Activated naive CD8-positive, alpha-beta T cell treated with anti-CD3 and anti-CD28 coated beads, Interleukin-2, amount 10 ng/mL, durations not matched to agents 7 days and 5 days (primary cell): ENCODE measurements at regions not wholly inside any gene's neighbourhood (a gene's known extent, or its start where the extent isn't known, plus 50 kb on each side); places are given as distances from the start of the nearest gene placed in this dataset.

ENCODE experiments used
- ATAC-seq: fragments of 150-1000 bp; cut with Tn5 transposase; one replicate; pipeline ENCODE4 v1.10.0; 2021; ENCODE audit warnings: low read depth, moderate library complexity
- POLR2A ChIA-PET: fragments of 350-600 bp; sonication (Branson Sonifier 250); formaldehyde crosslinking; loops from one replicate; lab custom pipeline; 2021; ENCODE audit warnings: antibody characterized with exemption; lab: Charles Lee
- DNase-seq: peaks from one replicate; pipeline ENCODE4 v3.0.0; 2021
- H3K27ac Mint-ChIP-seq: one replicate; pipeline ENCODE4 v1.8.0; 2022; ENCODE audit warnings: mild to moderate bottlenecking, mixed read lengths
- H3K27me3 Mint-ChIP-seq: one replicate; pipeline ENCODE4 v1.8.0; 2022; ENCODE audit warnings: mild to moderate bottlenecking, moderate library complexity, mixed read lengths
- H3K36me3 Mint-ChIP-seq: one replicate; pipeline ENCODE4 v1.8.0; 2021; ENCODE audit warnings: mild to moderate bottlenecking, mixed read lengths
- H3K4me1 Mint-ChIP-seq: one replicate; pipeline ENCODE4 v1.8.0; 2021; ENCODE audit warnings: mixed read lengths
- H3K4me3 Mint-ChIP-seq: one replicate; pipeline ENCODE4 v1.8.0; 2022; ENCODE audit warnings: mild to moderate bottlenecking, moderate library complexity, mixed read lengths
- H3K9me3 Mint-ChIP-seq: one replicate; pipeline ENCODE4 v1.8.0; 2021; ENCODE audit warnings: mixed read lengths

DNA sequence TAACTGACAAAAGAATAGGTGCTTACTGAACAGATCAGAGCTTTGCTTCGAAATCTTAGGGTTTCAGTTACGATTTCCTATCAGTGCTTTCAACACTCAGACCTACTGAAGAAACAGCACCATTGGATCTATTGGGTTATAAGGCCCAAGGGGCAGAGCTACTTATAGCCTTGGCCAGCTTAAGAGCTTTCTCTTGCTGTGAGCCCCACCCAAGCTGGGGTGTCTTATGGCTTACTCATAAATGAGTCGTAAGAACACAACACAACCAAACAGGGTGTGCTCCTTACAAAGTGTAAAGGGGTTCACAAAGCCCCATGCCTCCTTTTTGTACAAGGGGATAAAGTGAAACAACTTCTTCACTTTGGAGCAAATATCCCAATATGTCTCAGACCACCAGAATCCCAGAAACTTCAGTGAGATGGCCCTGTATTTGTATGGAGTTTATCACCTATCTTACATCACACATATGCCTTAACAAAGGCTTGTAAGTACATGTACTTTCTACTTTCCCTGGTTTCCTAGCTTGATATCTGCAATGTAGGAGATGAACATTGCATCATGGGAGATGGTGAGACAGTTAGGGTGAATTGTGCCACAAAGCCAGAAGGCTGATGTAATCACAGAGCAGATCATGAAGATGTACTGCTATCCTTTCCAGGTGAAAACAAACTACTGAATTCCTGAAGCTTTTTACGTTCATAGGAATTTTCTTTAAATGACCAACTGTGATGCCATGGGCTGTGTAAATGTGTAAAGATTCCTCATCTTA, 115.5 kb upstream of the GLI2 start:
- ATAC-seq: no peak
- H3K27ac Mint-ChIP-seq: no peak overlapping the region
- H3K36me3 Mint-ChIP-seq: no peaks in the 10 kb centered on the region
- POLR2A ChIA-PET: no interaction called here
- H3K4me1 Mint-ChIP-seq: no peaks in the 10 kb centered on the region
- no peak for DNase-seq
- H3K9me3 Mint-ChIP-seq: peaks cover 1% of the 10 kb centered on the region
- H3K27me3 Mint-ChIP-seq: peaks cover 6% of the 10 kb centered on the region
- no peak overlapping the region for H3K4me3 Mint-ChIP-seq

GRCh38 chr2:120622159-120622869, 113.4 kb upstream of the GLI2 start:
- H3K9me3 Mint-ChIP-seq: peaks cover 1% of the 10 kb centered on the region
- no peak overlapping the region for H3K4me3 Mint-ChIP-seq
- POLR2A ChIA-PET: no interaction called here
- H3K36me3 Mint-ChIP-seq: no peaks in the 10 kb centered on the region
- ATAC-seq: no peak
- H3K27me3 Mint-ChIP-seq: peaks cover 10% of the 10 kb centered on the region
- no peaks in the 10 kb centered on the region for H3K4me1 Mint-ChIP-seq
- no peak overlapping the region for H3K27ac Mint-ChIP-seq
- no peak for DNase-seq

DNA sequence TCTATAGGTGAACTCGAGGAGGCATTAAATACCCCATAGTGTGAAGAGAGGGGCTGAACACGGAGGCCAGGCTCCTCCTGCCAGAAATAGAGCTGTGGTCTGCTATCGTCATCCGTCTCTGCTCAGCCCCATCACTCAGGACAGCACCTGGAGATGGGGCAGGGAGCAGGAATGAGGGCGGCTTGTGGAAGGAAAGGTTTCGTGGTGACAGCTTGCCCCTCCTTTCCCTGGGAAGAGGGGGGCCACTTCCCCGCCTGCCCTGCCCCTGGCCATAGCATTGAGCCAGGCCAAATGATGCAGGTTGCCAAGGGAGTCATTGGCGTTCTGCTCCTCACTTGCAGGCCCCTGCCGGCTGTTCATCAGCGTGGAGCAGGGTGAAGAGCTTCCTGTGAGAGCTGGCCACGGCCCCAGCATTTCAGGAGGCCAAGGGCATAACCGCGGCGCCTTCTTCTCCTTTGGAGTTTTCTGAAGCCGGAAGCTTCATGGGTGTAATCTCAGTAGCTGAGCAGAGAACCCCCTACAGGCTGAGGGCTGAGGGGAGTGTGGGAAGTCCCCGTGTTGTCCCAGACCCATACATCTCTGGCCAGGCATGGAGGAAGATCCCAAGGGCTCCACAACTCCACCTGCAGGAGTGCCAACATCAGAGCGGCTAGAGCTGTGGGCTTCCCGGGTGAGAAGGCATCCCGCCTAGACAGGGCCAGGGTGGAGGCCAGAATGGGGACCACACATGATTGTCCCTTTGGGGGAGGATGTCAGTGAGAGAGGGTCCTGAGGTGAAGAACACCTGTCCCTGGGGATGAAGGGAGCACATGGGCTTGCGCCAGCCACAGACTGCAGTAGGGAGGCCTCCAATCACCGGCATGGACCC, 112.5 kb upstream of the GLI2 start:
- H3K9me3 Mint-ChIP-seq: peaks cover 1% of the 10 kb centered on the region
- no peak for DNase-seq
- ATAC-seq: no peak
- peaks cover 8% of the 10 kb centered on the region for H3K27me3 Mint-ChIP-seq
- H3K4me1 Mint-ChIP-seq: no peaks in the 10 kb centered on the region
- POLR2A ChIA-PET: no interaction called here
- no peak overlapping the region for H3K27ac Mint-ChIP-seq
- H3K4me3 Mint-ChIP-seq: no peak overlapping the region
- H3K36me3 Mint-ChIP-seq: no peaks in the 10 kb centered on the region

GRCh38 chr2:120624061-120624737, 111.5 kb upstream of the GLI2 start:
- Mint-ChIP-seq H3K27me3 (peaks cover 7% of the 10 kb centered on the region), H3K27ac (no peak overlapping the region), H3K4me3 (no peak overlapping the region), H3K9me3 (peaks cover 1% of the 10 kb centered on the region), H3K4me1 (no peaks in the 10 kb centered on the region), H3K36me3 (no peaks in the 10 kb centered on the region)
- DNase-seq (no peak), ATAC-seq (no peak)
- POLR2A ChIA-PET: no interaction called here

- Mint-ChIP-seq H3K27ac (no peak overlapping the region), H3K27me3 (peaks cover 7% of the 10 kb centered on the region), H3K9me3 (peaks cover 1% of the 10 kb centered on the region), H3K4me3 (no peak overlapping the region), H3K4me1 (no peaks in the 10 kb centered on the region), H3K36me3 (no peaks in the 10 kb centered on the region)
- POLR2A ChIA-PET: no interaction called here
- no peak for ATAC-seq
- DNase-seq: no peak
Measured at GRCh38 chr2:120624738-120625446, 110.8 kb upstream of the GLI2 start.

DNA sequence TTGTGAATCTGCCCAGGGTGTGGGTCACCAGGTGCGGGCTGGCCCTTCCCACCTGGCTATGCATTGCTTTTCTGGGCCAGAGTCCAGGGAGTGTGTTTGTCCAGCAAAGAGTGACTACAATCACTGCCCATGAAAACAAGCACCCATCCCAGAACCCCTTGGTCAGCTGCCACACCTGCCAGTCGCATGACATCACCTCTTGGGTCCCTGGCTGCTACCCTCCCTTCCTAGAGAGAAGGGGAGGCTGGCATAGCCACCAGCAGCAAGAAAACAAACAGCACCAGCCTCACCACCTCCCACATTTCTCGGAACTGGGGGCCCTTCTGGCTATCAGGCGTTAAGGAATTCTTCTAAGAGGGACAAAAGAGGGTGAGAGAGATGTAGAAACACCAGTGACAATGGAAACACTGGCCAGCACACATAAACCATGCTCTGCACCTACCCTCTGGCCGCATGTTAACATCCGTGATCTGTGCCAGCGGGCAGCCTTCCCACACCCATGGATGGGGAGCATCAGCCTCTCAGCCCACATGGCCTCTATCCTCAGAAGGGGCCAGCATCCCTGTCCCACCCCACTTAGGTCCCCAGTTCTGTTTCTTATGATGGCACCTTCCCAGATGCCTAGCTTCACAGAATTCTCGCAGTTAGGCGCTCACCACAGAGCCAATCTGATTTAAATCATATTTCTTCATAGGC, 109.7 kb upstream of the GLI2 start:
- no peak for DNase-seq
- H3K36me3 Mint-ChIP-seq: no peaks in the 10 kb centered on the region
- ATAC-seq: no peak
- POLR2A ChIA-PET: no interaction called here
- H3K27me3 Mint-ChIP-seq: peaks cover 7% of the 10 kb centered on the region
- H3K9me3 Mint-ChIP-seq: peaks cover 1% of the 10 kb centered on the region
- H3K27ac Mint-ChIP-seq: no peak overlapping the region
- H3K4me1 Mint-ChIP-seq: no peaks in the 10 kb centered on the region
- H3K4me3 Mint-ChIP-seq: no peak overlapping the region

- no peaks in the 10 kb centered on the region for H3K36me3 Mint-ChIP-seq
Measured at GRCh38 chr2:120626566-120626965, 109.1 kb upstream of the GLI2 start.

DNA sequence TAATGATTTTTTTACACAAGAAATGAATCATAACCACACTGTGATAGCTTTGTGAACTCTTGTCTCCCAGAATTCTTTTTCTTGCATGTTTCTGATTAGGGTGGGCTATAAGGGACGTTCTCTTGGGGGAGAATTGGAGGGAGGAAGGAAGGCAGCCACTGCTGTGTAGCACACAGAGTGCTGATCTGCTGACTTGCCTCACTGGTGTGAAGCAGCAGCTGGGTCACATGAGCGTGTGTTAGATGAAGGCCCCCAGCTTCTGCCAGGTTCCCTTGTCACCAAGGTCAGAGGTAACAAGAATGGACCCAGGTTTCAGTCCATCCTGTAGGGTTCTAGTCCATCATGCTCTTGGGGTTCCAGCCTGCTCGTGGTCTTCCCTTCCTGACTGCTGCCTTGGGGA, 107.4 kb upstream of the GLI2 start:
- ATAC-seq: no peak
- Mint-ChIP-seq H3K9me3 (no peaks in the 10 kb centered on the region), H3K4me1 (no peaks in the 10 kb centered on the region)

More at GRCh38 chr2:120626566-120626965, 109.1 kb upstream of the GLI2 start:
- Mint-ChIP-seq H3K27me3 (peaks cover 7% of the 10 kb centered on the region), H3K4me1 (no peaks in the 10 kb centered on the region), H3K27ac (no peak overlapping the region), H3K4me3 (no peak overlapping the region), H3K9me3 (peaks cover 1% of the 10 kb centered on the region)
- POLR2A ChIA-PET: no interaction called here
- DNase-seq: no peak
- ATAC-seq: no peak

DNA sequence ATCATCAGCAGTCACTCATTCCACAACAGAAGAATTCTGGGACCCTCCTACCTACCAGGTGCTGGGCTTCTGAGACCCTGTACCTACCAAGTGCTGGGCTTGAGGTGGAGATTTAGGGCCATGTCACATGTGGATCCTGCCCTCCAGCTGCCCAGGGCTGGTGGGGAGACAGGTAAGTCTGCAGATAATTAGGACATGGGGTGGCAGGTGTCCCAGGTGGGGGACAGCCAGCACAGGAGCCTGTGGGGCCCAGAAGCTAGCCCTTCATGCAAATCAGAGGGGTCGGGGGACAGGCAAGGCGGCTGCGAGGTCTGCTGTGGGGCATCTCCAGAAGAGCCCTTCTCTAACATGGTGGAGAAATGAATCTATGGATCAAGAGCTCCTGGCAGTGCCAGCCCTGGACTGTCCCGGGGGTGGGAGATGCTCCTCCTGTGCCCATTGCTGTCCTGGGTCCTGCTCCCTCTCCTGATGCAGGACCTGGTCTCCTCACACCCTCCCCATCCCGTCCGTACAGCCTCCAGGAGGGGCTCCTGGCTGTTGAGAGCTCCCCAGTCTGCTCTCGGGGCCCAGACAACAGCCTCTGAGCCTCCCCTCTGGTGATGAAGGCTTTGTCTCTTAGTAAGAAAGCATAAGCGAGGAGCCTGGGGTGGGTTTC, 106.3 kb upstream of the GLI2 start:
- ATAC-seq: no peak
- no peaks in the 10 kb centered on the region for H3K36me3 Mint-ChIP-seq
- H3K27ac Mint-ChIP-seq: no peak overlapping the region
- H3K9me3 Mint-ChIP-seq: no peaks in the 10 kb centered on the region
- H3K4me1 Mint-ChIP-seq: no peaks in the 10 kb centered on the region
- POLR2A ChIA-PET: no interaction called here
- H3K4me3 Mint-ChIP-seq: no peak overlapping the region
- H3K27me3 Mint-ChIP-seq: peaks cover 7% of the 10 kb centered on the region
- no peak for DNase-seq

More for the DNA sequence above, 107.4 kb upstream of the GLI2 start:
- no peak overlapping the region for H3K27ac Mint-ChIP-seq
- H3K36me3 Mint-ChIP-seq: no peaks in the 10 kb centered on the region
- H3K4me3 Mint-ChIP-seq: no peak overlapping the region
- no peak for DNase-seq
- H3K27me3 Mint-ChIP-seq: peaks cover 7% of the 10 kb centered on the region
- POLR2A ChIA-PET: no interaction called here

GRCh38 chr2:120630031-120630701, 105.5 kb upstream of the GLI2 start:
- H3K4me1 Mint-ChIP-seq: no peaks in the 10 kb centered on the region
- H3K9me3 Mint-ChIP-seq: no peaks in the 10 kb centered on the region
- H3K36me3 Mint-ChIP-seq: no peaks in the 10 kb centered on the region
- no peak overlapping the region for H3K4me3 Mint-ChIP-seq
- no peak overlapping the region for H3K27ac Mint-ChIP-seq
- H3K27me3 Mint-ChIP-seq: peaks cover 4% of the 10 kb centered on the region
- no peak for ATAC-seq
- DNase-seq: no peak
- POLR2A ChIA-PET: no interaction called here

GRCh38 chr2:120631236-120631635, 104.4 kb upstream of the GLI2 start:
- Mint-ChIP-seq H3K9me3 (no peaks in the 10 kb centered on the region), H3K4me1 (no peaks in the 10 kb centered on the region), H3K4me3 (no peak overlapping the region), H3K27ac (no peak overlapping the region), H3K27me3 (peaks cover 3% of the 10 kb centered on the region), H3K36me3 (no peaks in the 10 kb centered on the region)
- DNase-seq: no peak
- POLR2A ChIA-PET: no interaction called here
- ATAC-seq: no peak
